SU-DHL-6 (cell line): ENCODE measurements at regions not wholly inside any gene's neighbourhood (a gene's known extent, or its start where the extent isn't known, plus 50 kb on each side); places are given as distances from the start of the nearest gene placed in this dataset.
"Not testable (repeated sequence)": the region's sequence is repeated elsewhere in the genome, so short reads cannot be mapped to it uniquely, and the experiment has no call there.

Experiments
- H2AFZ ChIP-seq: fragments of 200-600 bp; sonication (generic); 2 replicates; pipeline ENCODE4 v1.6.1; 2014; ENCODE audit warnings: low read depth, mild to moderate bottlenecking, moderate library complexity, mixed read lengths, antibody characterized with exemption, low read length; ENCODE audit not compliant: severe bottlenecking
- H3F3A ChIP-seq: fragments of 200-600 bp; shearing (Covaris generic); 2 replicates; pipeline ENCODE4 v1.6.0; 2016; ENCODE audit warnings: antibody characterized with exemption, mild to moderate bottlenecking; ENCODE audit not compliant: insufficient read depth
- H3K27ac ChIP-seq: fragments of 200-600 bp; sonication (generic); 2 replicates; pipeline ENCODE4 v1.5.1; 2016; ENCODE audit warnings: low read depth, mild to moderate bottlenecking, low read length, moderate library complexity, mixed read lengths
- H3K27me3 ChIP-seq: fragments of 200-600 bp; sonication (generic), shearing (Covaris generic); 2 replicates; pipeline ENCODE4 v1.6.0; 2014; ENCODE audit warnings: mild to moderate bottlenecking, low read length
- H3K36me3 ChIP-seq: fragments of 200-600 bp; sonication (generic); 2 replicates; pipeline ENCODE4 v1.6.1; 2014; ENCODE audit warnings: mild to moderate bottlenecking, low read length, mixed read lengths
- H3K4me2 ChIP-seq: fragments of 300-600, 200-600 bp; shearing (Covaris generic), sonication (generic); 2 replicates; pipeline ENCODE4 v1.6.0; 2014; ENCODE audit warnings: low read length, low read depth, mild to moderate bottlenecking; ENCODE audit not compliant: poor library complexity, severe bottlenecking
- H3K4me3 ChIP-seq: fragments of 200-600 bp; sonication (generic); 2 replicates; pipeline ENCODE4 v1.5.1; 2014; ENCODE audit warnings: antibody characterized with exemption, low read length, mild to moderate bottlenecking, mixed read lengths; ENCODE audit not compliant: insufficient read depth, poor library complexity, severe bottlenecking
- H3K79me2 ChIP-seq: fragments of 200-600 bp; sonication (generic); 2 replicates; pipeline ENCODE4 v1.6.1; 2014; ENCODE audit warnings: mild to moderate bottlenecking, low read length, moderate library complexity; ENCODE audit not compliant: insufficient read depth
- H3K9ac ChIP-seq: fragments of 200-600 bp; sonication (generic); 2 replicates; pipeline ENCODE4 v1.7.0; 2014; ENCODE audit warnings: mild to moderate bottlenecking, low read length
- H3K9me2 ChIP-seq: fragments of 200-600 bp; sonication (generic); replicated peaks from 2 replicates; pipeline ENCODE4 v1.6.1; 2014; ENCODE audit warnings: low read length; ENCODE audit not compliant: insufficient read depth
- H3K9me3 ChIP-seq: fragments of 200-600 bp; sonication (generic); 2 replicates; pipeline ENCODE4 v1.6.1; 2014; ENCODE audit warnings: low read length, mixed read lengths; ENCODE audit not compliant: insufficient read depth
- H4K20me1 ChIP-seq: fragments of 200-600 bp; sonication (generic); 2 replicates; pipeline ENCODE4 v1.6.1; 2014; ENCODE audit warnings: low read depth, mild to moderate bottlenecking, antibody characterized with exemption, low read length, moderate library complexity, mixed read lengths
- EZH2phosphoT487 ChIP-seq: fragments of 200-600 bp; sonication (generic), shearing (Covaris generic); conservative IDR thresholded peaks from 2 replicates; pipeline ENCODE4 v1.6.1; 2018; ENCODE audit warnings: mild to moderate bottlenecking, antibody characterized with exemption, low read length, moderate library complexity, mixed read lengths
- TF ChIP-seq, protein P1 (sequence below): fragments of 200-600 bp; sonication (generic); IDR thresholded peaks from one replicate; pipeline ENCODE4 v1.5.1; 2017; ENCODE audit warnings: antibody characterized with exemption, mild to moderate bottlenecking, low read length, moderate library complexity; ENCODE audit not compliant: insufficient read depth, poor library complexity, severe bottlenecking

DNA sequence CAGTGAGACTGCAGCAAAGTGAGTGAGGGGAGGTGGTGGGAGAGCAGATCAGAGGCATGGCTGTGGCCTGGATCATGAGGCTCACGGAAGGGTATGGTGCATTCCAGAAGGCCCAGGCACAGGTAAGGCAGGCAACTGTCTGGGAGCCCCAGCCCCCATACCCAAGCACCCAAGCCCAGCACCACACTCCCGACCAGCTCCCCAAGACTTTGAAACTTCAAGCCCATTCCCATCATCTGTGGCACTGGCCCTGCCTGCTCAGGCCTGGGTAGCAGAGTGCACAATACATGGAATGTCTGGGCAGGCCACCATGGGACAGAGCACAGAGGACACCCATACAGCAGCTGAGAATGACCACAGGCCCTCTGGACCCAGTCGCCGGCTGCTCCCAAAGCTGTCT is 202.6 kb upstream of the ARL4C start:
- H4K20me1 ChIP-seq: no peaks in the 10 kb centered on the region
- H3K79me2 ChIP-seq: no peaks in the 10 kb centered on the region
- no peak overlapping the region for H3K4me2 ChIP-seq
- H3K9me2 ChIP-seq: no peaks in the 10 kb centered on the region
- no peaks in the 10 kb centered on the region for H3F3A ChIP-seq
- H3K9ac ChIP-seq: no peak overlapping the region
- TF ChIP-seq EZH2phosphoT487: no peak
- TF ChIP-seq, protein P1, sequence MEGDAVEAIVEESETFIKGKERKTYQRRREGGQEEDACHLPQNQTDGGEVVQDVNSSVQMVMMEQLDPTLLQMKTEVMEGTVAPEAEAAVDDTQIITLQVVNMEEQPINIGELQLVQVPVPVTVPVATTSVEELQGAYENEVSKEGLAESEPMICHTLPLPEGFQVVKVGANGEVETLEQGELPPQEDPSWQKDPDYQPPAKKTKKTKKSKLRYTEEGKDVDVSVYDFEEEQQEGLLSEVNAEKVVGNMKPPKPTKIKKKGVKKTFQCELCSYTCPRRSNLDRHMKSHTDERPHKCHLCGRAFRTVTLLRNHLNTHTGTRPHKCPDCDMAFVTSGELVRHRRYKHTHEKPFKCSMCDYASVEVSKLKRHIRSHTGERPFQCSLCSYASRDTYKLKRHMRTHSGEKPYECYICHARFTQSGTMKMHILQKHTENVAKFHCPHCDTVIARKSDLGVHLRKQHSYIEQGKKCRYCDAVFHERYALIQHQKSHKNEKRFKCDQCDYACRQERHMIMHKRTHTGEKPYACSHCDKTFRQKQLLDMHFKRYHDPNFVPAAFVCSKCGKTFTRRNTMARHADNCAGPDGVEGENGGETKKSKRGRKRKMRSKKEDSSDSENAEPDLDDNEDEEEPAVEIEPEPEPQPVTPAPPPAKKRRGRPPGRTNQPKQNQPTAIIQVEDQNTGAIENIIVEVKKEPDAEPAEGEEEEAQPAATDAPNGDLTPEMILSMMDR: no peak
- no peaks in the 10 kb centered on the region; the same call in 1 of the 2 replicates for H3K9me3 ChIP-seq
- H3K27ac ChIP-seq: no peak overlapping the region
- no peak overlapping the region for H2AFZ ChIP-seq
- no peak overlapping the region for H3K4me3 ChIP-seq
- H3K27me3 ChIP-seq: no peaks in the 10 kb centered on the region
- H3K36me3 ChIP-seq: no peaks in the 10 kb centered on the region

DNA sequence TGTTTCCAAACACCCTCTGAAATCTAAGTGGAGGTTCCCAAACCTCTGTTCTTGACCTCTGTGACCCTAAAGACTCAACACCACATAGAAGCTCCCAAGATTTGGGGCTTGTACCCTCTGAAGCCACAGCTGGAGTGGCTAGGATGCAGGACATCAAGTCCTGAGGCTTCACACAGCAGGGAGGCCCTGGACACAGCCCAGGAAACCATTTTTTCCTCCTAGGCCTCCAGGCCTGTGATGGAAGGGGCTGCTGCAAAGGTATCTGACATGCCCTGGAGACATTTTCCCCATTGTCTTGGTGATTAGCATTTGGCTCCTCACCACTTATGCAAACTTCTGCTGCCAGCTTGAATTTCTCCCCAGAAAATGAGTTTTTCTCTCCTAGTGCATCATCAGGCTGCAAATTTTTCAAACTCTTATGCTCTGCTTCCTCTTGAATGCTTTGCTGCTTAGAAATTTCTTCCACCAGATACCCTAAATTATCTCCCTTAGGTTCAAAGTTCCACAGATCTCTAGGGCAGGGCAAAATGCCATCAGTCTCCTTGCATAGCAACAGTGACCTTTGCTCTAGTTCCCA is 200.5 kb upstream of the ARL4C start:
- not testable (repeated sequence) for H3K27me3 ChIP-seq

DNA sequence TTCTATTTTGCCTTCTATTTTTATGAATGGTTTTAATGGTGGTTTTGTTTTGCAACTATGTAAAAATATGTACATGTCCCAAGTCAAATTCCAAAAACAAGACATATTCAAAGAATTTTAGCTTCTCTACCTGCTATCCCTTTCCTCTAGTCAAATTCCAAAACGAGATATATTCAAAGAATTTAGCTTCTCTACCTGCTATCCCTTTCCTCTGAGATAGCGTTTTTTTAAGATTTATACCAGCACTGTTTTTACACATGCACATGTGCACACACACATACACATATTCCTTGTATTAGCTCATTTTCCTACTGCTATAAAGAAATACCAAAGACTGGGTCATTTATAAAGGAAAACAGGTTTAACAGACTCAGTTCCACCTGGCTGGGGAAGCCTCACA is 199.1 kb upstream of the ARL4C start:
- no peaks in the 10 kb centered on the region for H3K36me3 ChIP-seq
- no peaks in the 10 kb centered on the region for H4K20me1 ChIP-seq
- H3K4me2 ChIP-seq: no peak overlapping the region
- no peak for TF ChIP-seq EZH2phosphoT487
- TF ChIP-seq, protein P1: no peak
- no peaks in the 10 kb centered on the region for H3K27me3 ChIP-seq
- no peak overlapping the region for H3K4me3 ChIP-seq
- no peak overlapping the region for H2AFZ ChIP-seq
- H3K9me3 ChIP-seq: no peaks in the 10 kb centered on the region; the same call in 1 of the 2 replicates
- H3K9ac ChIP-seq: no peak overlapping the region
- no peaks in the 10 kb centered on the region for H3K79me2 ChIP-seq
- no peak overlapping the region for H3K27ac ChIP-seq
- no peaks in the 10 kb centered on the region for H3F3A ChIP-seq
- no peaks in the 10 kb centered on the region for H3K9me2 ChIP-seq

More for the DNA sequence above, 200.5 kb upstream of the ARL4C start:
- H3K9ac ChIP-seq, H3K9me3 ChIP-seq, H3K9me2 ChIP-seq, H4K20me1 ChIP-seq, H3K27ac ChIP-seq, H3K36me3 ChIP-seq, H3F3A ChIP-seq, H2AFZ ChIP-seq, H3K4me2 ChIP-seq, H3K79me2 ChIP-seq, H3K4me3 ChIP-seq: not testable (repeated sequence)

DNA sequence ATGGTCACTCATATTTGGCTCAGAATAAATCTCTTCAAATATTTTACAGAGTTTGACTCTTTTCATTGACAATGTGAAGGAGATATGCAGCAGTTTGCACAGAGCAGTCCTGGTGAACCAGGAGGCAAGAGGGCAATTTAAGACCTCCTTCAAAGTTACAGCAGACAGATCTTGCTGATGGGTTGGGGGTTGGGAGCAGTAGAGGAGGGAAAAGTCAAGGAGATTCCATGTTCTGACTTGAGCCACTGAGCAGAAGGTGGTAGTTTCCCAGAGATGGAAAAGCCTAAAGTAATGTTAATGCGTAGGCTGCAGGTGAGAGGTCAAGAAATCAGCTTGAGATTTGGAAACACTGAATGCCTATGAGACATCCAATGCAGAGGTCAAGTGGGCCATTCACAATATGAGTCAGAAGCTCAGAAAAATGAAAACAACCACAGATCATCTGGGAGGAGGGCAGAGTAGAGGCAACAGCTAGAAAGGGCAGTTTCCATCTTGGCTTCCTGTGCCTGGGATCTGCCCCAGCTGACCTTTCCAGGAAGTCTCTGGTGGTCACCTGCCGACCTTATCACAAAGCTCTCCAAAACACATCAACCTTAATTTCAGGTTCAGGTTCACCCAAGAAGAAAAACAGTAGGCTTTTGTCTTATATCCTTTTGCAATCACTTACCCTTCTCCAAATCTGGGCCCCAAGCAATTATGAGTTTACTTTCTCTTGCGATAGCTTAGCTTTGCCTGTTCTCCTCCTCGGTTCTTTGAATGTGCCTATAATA is 197.5 kb upstream of the ARL4C start:
- H3K9me3 ChIP-seq: no peaks in the 10 kb centered on the region; the same call in 1 of the 2 replicates
- no peaks in the 10 kb centered on the region for H4K20me1 ChIP-seq
- H3K9me2 ChIP-seq: no peaks in the 10 kb centered on the region
- H3K4me2 ChIP-seq: no peak overlapping the region
- H3K36me3 ChIP-seq: no peaks in the 10 kb centered on the region
- no peak overlapping the region for H2AFZ ChIP-seq
- TF ChIP-seq, protein P1: no peak
- no peak for TF ChIP-seq EZH2phosphoT487
- H3K79me2 ChIP-seq: no peaks in the 10 kb centered on the region
- no peak overlapping the region for H3K9ac ChIP-seq
- H3K27me3 ChIP-seq: no peaks in the 10 kb centered on the region
- H3K27ac ChIP-seq: no peak overlapping the region
- no peak overlapping the region for H3K4me3 ChIP-seq
- no peaks in the 10 kb centered on the region for H3F3A ChIP-seq

DNA sequence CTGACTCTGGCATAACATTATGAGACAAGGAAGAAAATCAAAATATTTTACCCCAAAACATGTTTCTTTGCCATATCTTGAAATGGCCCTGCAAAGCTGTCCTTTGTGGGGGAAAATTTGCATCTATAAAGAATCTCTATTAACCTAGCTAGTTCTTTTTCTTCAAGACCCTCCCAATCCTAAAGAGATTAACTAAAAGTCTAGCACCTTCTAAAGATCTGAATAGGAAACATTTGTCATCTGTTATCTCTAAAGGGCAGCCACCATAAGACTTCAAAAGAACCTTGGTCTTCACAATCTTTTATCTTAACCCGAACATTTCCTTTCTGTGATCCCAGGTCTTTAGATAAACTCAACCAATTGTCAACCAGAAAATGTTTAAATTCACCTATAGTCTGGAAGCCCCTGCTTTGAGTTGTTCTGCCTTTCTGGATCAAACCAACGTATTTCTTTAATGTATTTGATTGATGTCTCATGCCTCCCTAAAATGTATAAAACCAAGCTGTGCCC is 196.9 kb upstream of the ARL4C start:
- not testable (repeated sequence) for H3K79me2 ChIP-seq, H3K9me3 ChIP-seq, H3K4me3 ChIP-seq, H3K9me2 ChIP-seq, H3K4me2 ChIP-seq, H2AFZ ChIP-seq, H4K20me1 ChIP-seq, H3K27me3 ChIP-seq, H3F3A ChIP-seq, H3K36me3 ChIP-seq, H3K9ac ChIP-seq, H3K27ac ChIP-seq
